HG03196 (cell line): ENCODE measurements at regions not wholly inside any gene's neighbourhood (a gene's known extent, or its start where the extent isn't known, plus 50 kb on each side); places are given as distances from the start of the nearest gene placed in this dataset.

Experiments
- ATAC-seq: cut with Tn5 transposase; IDR thresholded peaks from one replicate; pipeline ENCODE4 v1.9.1; 2021; ENCODE audit not compliant: unreplicated experiment

GRCh38 chr13:102993348-102993747 lies 72.9 kb downstream of the SLC10A2 start:
- ATAC-seq, result no peak

DNA sequence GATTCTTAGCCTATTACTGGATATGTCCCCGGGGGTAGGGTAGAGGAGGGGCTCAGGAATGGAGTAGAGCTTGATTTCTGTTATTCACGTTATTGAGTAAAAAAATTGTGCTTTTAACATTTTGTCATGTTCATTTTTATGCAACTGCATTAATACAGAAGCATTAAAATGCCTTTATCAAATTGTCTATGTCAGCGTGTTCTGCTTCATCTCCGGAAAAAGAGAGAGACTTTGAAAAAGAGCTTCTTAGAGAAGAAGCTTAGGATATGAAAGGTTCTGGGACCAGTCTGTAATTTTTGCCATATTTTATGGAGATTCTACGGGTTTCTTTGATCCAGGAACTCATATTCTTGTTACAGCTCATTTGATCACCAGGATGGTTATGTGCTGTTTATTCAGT lies 82.0 kb downstream of the SLC10A2 start:
- ATAC-seq, result no peak

DNA sequence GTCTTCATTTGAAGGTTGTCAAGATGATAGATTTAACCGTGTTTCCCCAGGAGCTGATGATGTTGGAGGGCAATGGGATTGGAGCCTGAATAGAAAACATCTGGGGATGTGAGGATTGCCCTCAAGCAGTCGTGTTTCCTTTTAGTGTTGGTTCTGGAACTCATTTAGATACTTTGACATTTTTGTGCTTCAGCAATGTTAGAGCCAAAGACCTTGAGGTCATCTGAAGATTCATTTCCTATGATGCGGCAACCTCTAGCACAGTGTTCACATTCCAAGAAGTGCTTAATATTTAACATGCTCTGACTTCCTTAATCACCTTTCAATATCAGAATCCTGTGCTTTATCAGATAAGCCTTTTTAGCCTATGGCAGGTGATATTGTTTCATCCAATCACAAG lies 82.7 kb downstream of the SLC10A2 start:
- ATAC-seq, result no peak

DNA sequence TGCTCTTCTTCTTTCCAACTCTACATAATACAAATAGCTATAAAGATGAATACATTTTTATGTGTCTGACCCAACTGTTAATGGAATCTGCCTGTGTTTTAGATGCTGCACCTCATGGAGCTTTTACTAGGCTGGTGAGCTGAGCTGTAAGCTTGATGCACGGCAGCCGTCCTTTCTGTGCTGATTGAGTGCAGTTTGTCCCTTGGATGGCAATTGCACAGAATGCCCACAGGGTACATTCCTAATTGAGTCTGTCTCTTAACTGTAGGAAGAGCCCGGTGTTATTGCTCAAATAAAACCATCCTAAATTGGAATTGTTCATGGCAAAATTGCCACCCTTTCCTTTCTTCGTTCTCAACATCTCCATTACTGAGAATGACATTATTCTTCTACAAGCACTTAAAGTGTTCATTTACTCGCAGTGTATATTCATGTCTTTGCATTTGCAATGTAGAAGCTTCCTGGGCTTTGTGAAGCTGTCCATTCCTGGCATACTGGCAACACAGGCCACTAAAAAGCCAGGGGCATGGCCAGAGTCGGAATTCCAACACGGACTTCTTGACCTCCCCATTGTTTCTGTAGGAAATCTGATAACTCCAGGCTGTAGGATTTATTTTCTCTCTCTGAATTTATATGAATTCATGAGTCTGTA lies 85.8 kb downstream of the SLC10A2 start:
- no peak for ATAC-seq

DNA sequence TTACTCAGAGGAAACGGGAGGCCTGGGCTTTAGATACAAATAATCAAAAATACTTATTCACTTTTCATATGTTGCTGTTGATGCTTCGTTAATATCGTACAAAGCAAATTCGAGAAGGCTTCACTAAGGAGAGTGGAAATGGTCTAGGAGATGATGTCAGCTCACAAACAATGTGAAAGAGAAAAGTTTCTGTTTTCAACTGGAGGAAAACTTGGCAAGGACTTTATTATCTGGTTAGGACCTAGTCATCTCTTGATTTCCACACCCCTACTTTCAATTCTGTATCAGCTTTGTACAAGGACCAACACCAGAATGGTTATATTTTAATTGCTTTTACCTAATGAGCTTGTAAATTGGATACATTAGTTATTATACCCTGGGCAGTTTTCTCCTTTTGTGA lies 88.0 kb downstream of the SLC10A2 start:
- no peak for ATAC-seq

- ATAC-seq, result no peak
These were observed 88.7 kb downstream of the SLC10A2 start for GRCh38 chr13:102977471-102977870.

DNA sequence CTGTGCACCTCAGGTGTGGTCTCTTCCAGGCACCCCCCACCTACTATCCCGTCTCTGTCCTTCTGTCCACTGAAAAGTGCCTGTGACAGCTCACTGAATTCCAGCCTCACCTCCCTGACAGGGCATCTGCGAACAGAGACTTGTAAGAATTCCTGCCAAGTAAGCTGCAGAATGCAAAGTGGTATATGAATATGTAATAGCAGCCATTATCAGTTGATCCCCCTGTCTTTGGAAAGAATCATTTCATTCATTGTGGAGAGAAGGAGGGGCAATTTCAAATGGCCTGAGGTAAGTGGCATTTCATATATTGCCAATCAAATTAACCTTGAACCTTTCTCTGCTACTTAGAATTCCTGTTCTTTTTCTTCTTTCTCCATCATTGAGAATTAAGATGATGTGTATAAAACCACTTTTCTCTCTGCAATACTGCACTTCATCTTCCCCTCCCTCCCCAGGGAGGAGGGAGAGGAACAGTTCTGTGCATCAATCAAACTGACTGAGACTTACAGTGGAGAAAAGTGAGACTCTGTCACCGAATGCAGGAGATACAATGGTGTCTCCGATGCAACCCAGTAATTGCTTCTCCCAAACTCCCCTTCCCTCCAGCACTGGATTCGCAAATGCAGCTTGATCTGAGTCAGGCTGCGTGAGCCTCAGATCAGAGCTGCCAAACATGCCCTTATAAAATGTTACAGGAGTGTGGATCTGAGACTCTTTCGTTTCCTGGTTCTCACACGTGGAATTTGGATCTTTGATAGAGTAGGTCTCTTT lies 91.7 kb downstream of the SLC10A2 start:
- ATAC-seq, result no peak

- ATAC-seq, result no peak
These were observed 94.0 kb downstream of the SLC10A2 start for GRCh38 chr13:102972191-102972590.

DNA sequence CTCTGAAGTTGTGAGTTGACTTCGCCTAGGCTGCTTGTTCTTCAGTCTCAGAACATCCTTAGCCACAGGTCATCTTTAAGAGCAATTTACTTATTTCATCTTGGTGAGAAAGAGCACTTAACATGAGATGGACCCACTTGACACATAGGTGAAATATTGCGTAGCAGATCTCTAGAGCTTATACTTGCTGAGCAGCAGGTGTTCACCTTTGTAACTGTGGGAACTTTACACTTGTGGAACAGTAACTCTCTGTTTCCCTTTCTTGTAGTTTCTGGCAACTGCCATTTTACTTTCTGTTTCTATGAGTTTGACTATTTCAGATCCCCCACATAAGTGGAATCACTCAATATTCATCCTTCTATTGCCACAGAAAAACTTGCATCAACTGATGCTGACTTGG lies 95.7 kb downstream of the SLC10A2 start:
- peak; percentile 97 for ATAC-seq

DNA sequence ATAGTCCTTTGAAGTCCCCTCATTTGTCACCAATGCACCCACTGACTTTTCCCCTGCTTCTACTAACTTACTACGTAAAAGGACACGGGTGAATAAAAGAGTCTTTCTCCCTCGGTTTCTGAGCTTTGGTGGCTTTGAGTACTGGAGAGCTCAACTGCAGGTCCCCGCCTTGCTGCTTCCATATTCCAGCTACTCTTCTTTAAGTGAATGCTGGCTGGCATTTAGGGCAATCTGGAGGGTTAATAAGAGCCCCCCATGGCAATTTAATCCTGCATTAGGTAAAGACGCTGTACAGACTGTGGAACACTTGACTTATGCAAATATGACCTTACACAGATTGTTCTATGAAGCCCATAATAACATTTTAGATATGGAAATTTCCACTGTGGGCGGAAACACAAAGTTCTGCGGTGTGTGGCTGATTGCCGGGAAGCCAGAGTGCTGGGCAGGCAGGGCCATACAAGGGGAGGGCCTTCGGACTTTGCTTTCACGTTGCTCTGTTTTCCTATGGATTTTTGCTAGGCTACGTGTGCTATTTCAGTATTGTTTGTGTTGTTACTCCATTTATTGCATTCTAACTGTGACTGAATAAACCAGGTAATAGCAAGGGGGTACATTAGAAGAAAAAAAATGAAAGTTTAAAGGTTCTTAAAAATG lies 97.5 kb downstream of the SLC10A2 start:
- no peak for ATAC-seq

DNA sequence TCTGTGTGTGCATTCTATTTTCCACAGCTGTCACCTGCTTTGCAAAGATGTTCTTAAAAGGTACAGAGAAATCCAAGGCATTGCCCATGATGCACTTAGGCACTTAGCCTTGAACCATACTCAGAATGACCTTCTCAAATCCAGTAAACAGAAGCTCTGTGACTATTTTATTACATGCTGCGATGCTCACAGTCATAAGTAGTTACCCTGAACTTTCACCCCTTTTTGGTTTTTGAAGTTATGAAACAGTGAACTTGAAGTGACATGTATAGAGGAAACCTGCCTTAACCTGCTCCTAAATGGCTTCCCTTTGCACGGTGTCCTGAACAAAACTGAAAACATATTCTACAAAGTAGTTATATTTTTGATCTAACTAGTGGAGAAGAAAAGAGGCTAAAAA lies 100.4 kb downstream of the SLC10A2 start:
- no peak for ATAC-seq

GRCh38 chr13:102962430-102962829 lies 103.8 kb downstream of the SLC10A2 start:
- ATAC-seq, result no peak

DNA sequence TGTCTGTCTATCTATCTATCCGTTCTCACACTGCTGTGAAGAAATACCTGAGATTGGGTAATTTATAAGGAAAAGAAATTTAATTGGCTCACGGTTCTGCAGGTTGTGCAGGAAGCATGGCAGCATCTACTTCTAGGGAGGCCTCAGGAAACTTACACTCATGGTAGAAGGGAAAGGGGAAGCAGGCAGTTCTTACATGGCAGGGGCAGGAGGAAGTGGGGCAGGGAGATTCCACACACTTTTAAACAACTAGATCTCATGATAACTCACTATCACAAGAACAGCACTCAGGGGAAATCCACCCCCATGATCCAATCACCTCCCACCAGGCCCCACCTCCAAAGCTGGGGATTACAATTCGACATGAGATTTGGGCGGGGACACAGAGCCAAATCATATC lies 105.3 kb downstream of the SLC10A2 start:
- ATAC-seq, result no peak

DNA sequence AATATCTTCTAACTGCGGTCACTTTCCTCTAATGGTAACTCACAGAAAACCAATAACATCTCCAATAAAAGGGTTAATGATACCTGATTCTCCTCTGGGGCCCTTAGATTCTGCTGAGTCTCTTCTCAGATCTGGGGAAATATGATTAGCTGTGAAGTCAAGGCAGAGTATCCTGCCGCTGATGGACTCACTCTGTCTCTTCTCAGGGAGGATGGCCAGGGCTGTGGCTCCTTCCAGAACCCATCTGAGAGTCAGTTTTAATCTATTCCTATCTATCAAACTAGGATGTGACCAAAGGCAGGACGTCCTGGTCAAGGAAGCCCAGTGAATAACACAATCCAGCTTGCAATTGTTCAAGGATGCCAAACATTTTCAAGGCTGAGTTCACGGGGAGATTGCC lies 109.8 kb downstream of the SLC10A2 start:
- no peak for ATAC-seq

GRCh38 chr13:102954350-102954749 lies 108.5 kb downstream of the ERCC5 start:
- ATAC-seq, result no peak

- ATAC-seq, result no peak
These were observed 106.0 kb downstream of the ERCC5 start for GRCh38 chr13:102951808-102952207.

- ATAC-seq, result no peak
These were observed 102.0 kb downstream of the ERCC5 start for GRCh38 chr13:102947745-102948405.

GRCh38 chr13:102945886-102946285 lies 100.1 kb downstream of the ERCC5 start:
- ATAC-seq, result no peak

- no peak for ATAC-seq
These were observed 99.5 kb downstream of the ERCC5 start for GRCh38 chr13:102945324-102945815.

GRCh38 chr13:102944821-102945220 lies 99.0 kb downstream of the ERCC5 start:
- ATAC-seq, result no peak

DNA sequence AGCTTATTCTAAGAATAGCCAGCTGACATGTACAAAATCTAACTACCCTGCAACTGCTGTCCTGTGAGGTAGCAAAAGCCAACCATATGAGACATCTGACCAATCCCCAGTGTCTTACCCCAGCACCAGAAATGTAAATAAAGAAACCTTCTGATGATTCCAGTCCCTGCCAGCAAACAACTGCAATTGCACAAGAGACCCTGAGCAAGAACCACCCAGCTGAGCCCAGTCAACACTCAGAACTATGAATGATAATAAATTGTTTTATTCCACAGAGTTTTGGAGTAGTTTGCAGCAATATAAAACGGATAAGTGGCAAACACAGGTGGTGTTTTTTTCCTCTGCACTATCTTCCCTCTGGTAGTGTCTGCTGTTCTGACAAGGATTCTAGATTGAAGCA lies 94.9 kb downstream of the ERCC5 start:
- no peak for ATAC-seq

- no peak for ATAC-seq
These were observed 94.3 kb downstream of the ERCC5 start for GRCh38 chr13:102940143-102940542.
